ENCODE measurements at regions not wholly inside any gene's neighbourhood (a gene's known extent, or its start where the extent isn't known, plus 50 kb on each side); places are given as distances from the start of the nearest gene placed in this dataset.

GRCh38 chr17:5911919-5912318, 158.3 kb upstream of the WSCD1 start:
- Histone ChIP-seq H3K4me3 (ENCODE audit: low read depth in 1 of 2, low read length in 2 of 2) (no peak overlapping the region), H4K20me1 (ENCODE audit: insufficient read depth, low read length) (no peaks in the 10 kb centered on the region), H3K4me2 (ENCODE audit: insufficient read depth, low read length) (no peak overlapping the region), H3K36me3 (ENCODE audit: insufficient read depth, low read length) (no peaks in the 10 kb centered on the region), H3K9ac (ENCODE audit: low read depth, low read length) (no peak overlapping the region), H3K27ac (ENCODE audit: low read length) (no peak overlapping the region), H3K9me3 (ENCODE audit: insufficient read depth, low read length, severe bottlenecking) (no peaks in the 10 kb centered on the region), H2AFZ (ENCODE audit: low read depth, low read length) (no peak overlapping the region), H3K4me1 (ENCODE audit: insufficient read depth, low read length) (no peaks in the 10 kb centered on the region), H3K79me2 (ENCODE audit: insufficient read depth, low read length) (no peaks in the 10 kb centered on the region), H3K27me3 (ENCODE audit: insufficient read depth, low read length, poor library complexity) (peaks cover 4% of the 10 kb centered on the region)
- no peak for TF ChIP-seq EZH2 (IDR thresholded peaks at IDR 0.05; ENCODE audit: borderline replicate concordance, low read depth, low read length, severe bottlenecking)
- no peak for TF ChIP-seq CTCF (IDR thresholded peaks at IDR 0.05; ENCODE audit: borderline replicate concordance, extremely low read depth, low read length, poor library complexity, severe bottlenecking)
- ATAC-seq (ENCODE audit: insufficient read depth, low read depth) (no peak), DNase-seq (no peak)

- H3K9me3 ChIP-seq (ENCODE audit: insufficient read depth, low read length, severe bottlenecking): no peaks in the 10 kb centered on the region
- peaks cover 11% of the 10 kb centered on the region for H3K27me3 ChIP-seq (ENCODE audit: insufficient read depth, low read length, poor library complexity)
- no peak for ATAC-seq (ENCODE audit: insufficient read depth, low read depth)
- H3K4me3 ChIP-seq (ENCODE audit: low read depth in 1 of 2, low read length in 2 of 2): no peak overlapping the region
- TF ChIP-seq EZH2 (IDR thresholded peaks at IDR 0.05; ENCODE audit: borderline replicate concordance, low read depth, low read length, severe bottlenecking) (no peak), CTCF (IDR thresholded peaks at IDR 0.05; ENCODE audit: borderline replicate concordance, extremely low read depth, low read length, poor library complexity, severe bottlenecking) (no peak)
- H3K27ac ChIP-seq (ENCODE audit: low read length): no peak overlapping the region
- H3K4me2 ChIP-seq (ENCODE audit: insufficient read depth, low read length): no peak overlapping the region
- H3K36me3 ChIP-seq (ENCODE audit: insufficient read depth, low read length): no peaks in the 10 kb centered on the region
- no peaks in the 10 kb centered on the region for H3K4me1 ChIP-seq (ENCODE audit: insufficient read depth, low read length)
- H4K20me1 ChIP-seq (ENCODE audit: insufficient read depth, low read length): no peaks in the 10 kb centered on the region
- H2AFZ ChIP-seq (ENCODE audit: low read depth, low read length): no peak overlapping the region
- DNase-seq: no peak
- no peak overlapping the region for H3K9ac ChIP-seq (ENCODE audit: low read depth, low read length)
- H3K79me2 ChIP-seq (ENCODE audit: insufficient read depth, low read length): no peaks in the 10 kb centered on the region
Observed at GRCh38 chr17:5913032-5913531, 157.1 kb upstream of the WSCD1 start.

- H3K4me3 ChIP-seq (ENCODE audit: low read depth in 1 of 2, low read length in 2 of 2): no peak overlapping the region
- H3K9me3 ChIP-seq (ENCODE audit: insufficient read depth, low read length, severe bottlenecking): no peaks in the 10 kb centered on the region
- no peaks in the 10 kb centered on the region for H4K20me1 ChIP-seq (ENCODE audit: insufficient read depth, low read length)
- no peak overlapping the region for H2AFZ ChIP-seq (ENCODE audit: low read depth, low read length)
- no peak for ATAC-seq (ENCODE audit: insufficient read depth, low read depth)
- no peaks in the 10 kb centered on the region for H3K36me3 ChIP-seq (ENCODE audit: insufficient read depth, low read length)
- H3K79me2 ChIP-seq (ENCODE audit: insufficient read depth, low read length): no peaks in the 10 kb centered on the region
- no peak for DNase-seq
- H3K27me3 ChIP-seq (ENCODE audit: insufficient read depth, low read length, poor library complexity): peaks cover 11% of the 10 kb centered on the region
- H3K9ac ChIP-seq (ENCODE audit: low read depth, low read length): no peak overlapping the region
- H3K4me2 ChIP-seq (ENCODE audit: insufficient read depth, low read length): no peak overlapping the region
- no peak overlapping the region for H3K27ac ChIP-seq (ENCODE audit: low read length)
- TF ChIP-seq EZH2 (IDR thresholded peaks at IDR 0.05; ENCODE audit: borderline replicate concordance, low read depth, low read length, severe bottlenecking) (no peak), CTCF (IDR thresholded peaks at IDR 0.05; ENCODE audit: borderline replicate concordance, extremely low read depth, low read length, poor library complexity, severe bottlenecking) (no peak)
- no peaks in the 10 kb centered on the region for H3K4me1 ChIP-seq (ENCODE audit: insufficient read depth, low read length)
Observed at GRCh38 chr17:5913641-5914040, 156.5 kb upstream of the WSCD1 start.

- Histone ChIP-seq H4K20me1 (ENCODE audit: insufficient read depth, low read length) (no peaks in the 10 kb centered on the region), H3K27me3 (ENCODE audit: insufficient read depth, low read length, poor library complexity) (peaks cover 11% of the 10 kb centered on the region), H3K27ac (ENCODE audit: low read length) (no peak overlapping the region), H3K4me3 (ENCODE audit: low read depth in 1 of 2, low read length in 2 of 2) (no peak overlapping the region), H3K36me3 (ENCODE audit: insufficient read depth, low read length) (no peaks in the 10 kb centered on the region), H3K79me2 (ENCODE audit: insufficient read depth, low read length) (no peaks in the 10 kb centered on the region), H3K9me3 (ENCODE audit: insufficient read depth, low read length, severe bottlenecking) (no peaks in the 10 kb centered on the region), H3K4me2 (ENCODE audit: insufficient read depth, low read length) (no peak overlapping the region), H3K4me1 (ENCODE audit: insufficient read depth, low read length) (no peaks in the 10 kb centered on the region), H3K9ac (ENCODE audit: low read depth, low read length) (no peak overlapping the region), H2AFZ (ENCODE audit: low read depth, low read length) (no peak overlapping the region)
- TF ChIP-seq EZH2 (IDR thresholded peaks at IDR 0.05; ENCODE audit: borderline replicate concordance, low read depth, low read length, severe bottlenecking) (no peak), CTCF (IDR thresholded peaks at IDR 0.05; ENCODE audit: borderline replicate concordance, extremely low read depth, low read length, poor library complexity, severe bottlenecking) (no peak)
- DNase-seq (no peak), ATAC-seq (ENCODE audit: insufficient read depth, low read depth) (no peak)
Observed at GRCh38 chr17:5915337-5915736, 154.8 kb upstream of the WSCD1 start.
